ENCODE measurements at regions not wholly inside any gene's neighbourhood (a gene's known extent, or its start where the extent isn't known, plus 50 kb on each side); places are given as distances from the start of the nearest gene placed in this dataset.

DNA sequence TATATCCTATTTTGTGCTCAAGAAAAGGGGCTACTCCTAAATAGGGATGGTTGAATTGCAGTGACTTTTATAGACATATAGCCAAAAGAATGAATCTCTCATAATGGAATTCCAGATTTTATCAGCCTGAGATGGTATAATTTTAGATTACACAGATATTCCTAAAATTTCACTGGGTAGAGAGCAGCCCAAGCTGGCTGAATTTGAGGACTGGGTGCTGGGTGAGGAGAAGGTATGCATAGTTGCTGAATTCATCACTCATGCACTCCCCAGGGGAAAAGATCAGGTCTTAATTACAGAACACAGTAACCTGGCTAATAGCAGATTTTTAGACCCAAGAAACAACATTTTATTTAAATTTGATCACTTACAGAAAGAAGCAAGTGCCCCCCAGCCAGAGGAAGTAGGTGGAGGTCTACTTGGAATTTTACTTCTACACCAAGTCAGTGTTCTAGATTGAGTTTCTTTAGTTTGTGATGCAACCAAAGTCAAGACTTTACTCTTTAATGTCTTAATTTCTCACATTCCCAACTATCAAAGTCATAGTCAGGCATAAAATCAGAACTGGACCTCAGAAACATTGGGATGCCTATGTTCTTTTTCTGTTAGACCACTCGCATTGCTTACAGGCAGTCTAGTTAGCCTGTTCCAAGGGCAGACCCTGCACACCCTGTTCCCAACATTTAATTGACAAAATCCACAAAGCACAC lies 337.4 kb upstream of the PODXL start:
- TF ChIP-seq, protein P1, sequence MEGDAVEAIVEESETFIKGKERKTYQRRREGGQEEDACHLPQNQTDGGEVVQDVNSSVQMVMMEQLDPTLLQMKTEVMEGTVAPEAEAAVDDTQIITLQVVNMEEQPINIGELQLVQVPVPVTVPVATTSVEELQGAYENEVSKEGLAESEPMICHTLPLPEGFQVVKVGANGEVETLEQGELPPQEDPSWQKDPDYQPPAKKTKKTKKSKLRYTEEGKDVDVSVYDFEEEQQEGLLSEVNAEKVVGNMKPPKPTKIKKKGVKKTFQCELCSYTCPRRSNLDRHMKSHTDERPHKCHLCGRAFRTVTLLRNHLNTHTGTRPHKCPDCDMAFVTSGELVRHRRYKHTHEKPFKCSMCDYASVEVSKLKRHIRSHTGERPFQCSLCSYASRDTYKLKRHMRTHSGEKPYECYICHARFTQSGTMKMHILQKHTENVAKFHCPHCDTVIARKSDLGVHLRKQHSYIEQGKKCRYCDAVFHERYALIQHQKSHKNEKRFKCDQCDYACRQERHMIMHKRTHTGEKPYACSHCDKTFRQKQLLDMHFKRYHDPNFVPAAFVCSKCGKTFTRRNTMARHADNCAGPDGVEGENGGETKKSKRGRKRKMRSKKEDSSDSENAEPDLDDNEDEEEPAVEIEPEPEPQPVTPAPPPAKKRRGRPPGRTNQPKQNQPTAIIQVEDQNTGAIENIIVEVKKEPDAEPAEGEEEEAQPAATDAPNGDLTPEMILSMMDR (IDR thresholded peaks at IDR 0.05; ENCODE audit: extremely low read depth in 1 of 2, insufficient read depth in 1 of 2, low read depth in 1 of 2, low read length in 2 of 2): no peak
- TF ChIP-seq EZH2 (IDR thresholded peaks at IDR 0.05; ENCODE audit: borderline replicate concordance, low read depth, low read length, severe bottlenecking): no peak
